G401.6 (cell line): ENCODE measurements at regions not wholly inside any gene's neighbourhood (a gene's known extent, or its start where the extent isn't known, plus 50 kb on each side); places are given as distances from the start of the nearest gene placed in this dataset.
"Not testable (repeated sequence)": the region's sequence is repeated elsewhere in the genome, so short reads cannot be mapped to it uniquely, and the experiment has no call there.

Experiments
- FAIRE-seq: peaks from 2 replicates; lab custom pipeline; 2012; peaks lifted over from hg19 to GRCh38; lab: Jason Lieb, UNC

DNA sequence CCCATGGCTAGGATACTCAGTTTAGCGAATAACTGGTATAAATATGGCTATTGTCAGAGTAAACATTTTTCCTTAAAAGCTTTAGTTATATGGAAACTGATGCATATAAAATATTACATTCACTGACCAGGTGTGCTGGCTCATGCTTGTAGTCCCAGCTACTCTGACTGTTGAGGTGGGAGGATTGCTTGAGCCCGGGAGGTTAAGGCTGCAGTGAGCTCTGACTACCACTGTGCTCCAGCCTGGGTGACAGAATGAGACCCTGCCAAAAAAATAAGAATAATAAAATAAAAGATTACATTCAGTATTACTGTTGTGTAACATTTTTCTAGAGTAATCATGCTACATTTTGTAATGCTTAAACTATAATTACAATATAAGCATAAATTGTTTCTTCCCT lies 350.4 kb upstream of the FSIP2 start:
- no peak for FAIRE-seq

DNA sequence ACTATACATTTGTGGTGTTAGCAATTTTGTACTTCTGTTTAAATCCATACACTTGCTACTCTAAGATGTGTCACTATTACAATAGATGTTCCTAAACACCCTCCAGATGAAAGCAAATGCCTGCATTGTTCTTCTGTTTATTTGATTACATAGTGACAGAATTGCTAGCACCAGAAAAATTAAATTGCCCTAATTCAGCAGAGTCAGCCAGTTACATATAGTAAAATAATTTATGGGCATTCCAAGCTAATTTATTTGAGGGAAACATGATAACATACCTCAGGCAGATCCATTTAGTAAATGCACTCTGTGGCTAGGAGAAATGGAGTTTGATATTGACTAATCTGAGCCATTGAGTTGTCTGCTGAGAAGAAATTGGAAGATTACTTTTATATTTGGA lies 347.1 kb upstream of the FSIP2 start:
- no peak for FAIRE-seq

DNA sequence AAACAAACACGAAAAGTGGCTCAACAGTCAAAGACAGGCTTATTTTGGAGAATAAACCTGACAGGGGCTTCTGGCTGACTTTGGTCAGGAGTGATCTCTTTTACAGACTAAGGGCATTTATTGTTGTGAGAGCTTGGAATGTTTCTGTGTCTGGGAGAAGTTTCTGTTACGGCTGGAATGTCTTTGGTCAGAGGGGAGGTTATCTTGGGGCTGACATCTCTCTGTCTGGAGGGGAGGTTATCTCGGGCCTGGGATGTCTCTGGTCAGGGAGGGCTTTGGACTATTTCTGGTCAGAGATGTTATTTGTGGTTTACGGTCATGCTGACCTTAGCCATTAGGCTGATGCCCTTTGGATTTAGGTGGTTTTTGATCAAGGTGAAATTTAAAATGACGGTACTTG lies 345.5 kb upstream of the FSIP2 start:
- FAIRE-seq, result no peak

DNA sequence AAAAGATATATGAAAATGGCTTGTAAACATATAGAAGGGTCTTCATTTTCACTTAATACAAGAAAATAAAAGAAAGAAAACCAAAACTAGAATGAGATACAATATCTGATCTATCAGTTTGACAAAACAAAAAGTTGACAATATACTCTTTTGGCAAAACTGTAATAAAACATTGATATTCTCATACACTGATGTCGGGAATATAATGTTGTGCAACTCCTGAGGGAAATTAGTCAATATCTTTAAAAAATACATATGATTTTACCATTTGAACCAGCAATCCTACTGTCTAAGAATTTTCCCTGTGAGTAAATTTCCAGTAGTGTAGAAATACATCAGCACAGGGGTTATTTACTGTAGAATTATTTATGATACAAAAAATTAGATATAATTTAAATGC lies 336.1 kb upstream of the FSIP2 start:
- peak; percentile 62 for FAIRE-seq

DNA sequence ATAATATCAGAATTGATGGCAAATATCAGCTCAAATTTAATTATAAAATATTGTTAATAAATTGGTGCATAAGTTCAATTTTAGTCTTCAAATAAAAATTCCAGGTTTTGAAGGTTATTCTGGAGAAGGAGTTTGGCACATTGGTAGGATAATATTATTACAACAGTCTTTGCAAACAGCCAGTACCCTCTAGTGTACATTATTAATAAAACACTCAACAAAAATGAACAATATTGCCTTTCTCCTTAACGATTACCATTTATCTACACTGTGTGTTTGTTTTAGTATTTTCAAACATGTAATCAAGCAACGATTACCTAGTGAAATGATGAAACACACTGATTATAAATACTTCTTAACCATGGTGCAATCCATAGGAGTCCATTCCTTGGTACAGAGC lies 334.0 kb upstream of the FSIP2 start:
- FAIRE-seq, result no peak

DNA sequence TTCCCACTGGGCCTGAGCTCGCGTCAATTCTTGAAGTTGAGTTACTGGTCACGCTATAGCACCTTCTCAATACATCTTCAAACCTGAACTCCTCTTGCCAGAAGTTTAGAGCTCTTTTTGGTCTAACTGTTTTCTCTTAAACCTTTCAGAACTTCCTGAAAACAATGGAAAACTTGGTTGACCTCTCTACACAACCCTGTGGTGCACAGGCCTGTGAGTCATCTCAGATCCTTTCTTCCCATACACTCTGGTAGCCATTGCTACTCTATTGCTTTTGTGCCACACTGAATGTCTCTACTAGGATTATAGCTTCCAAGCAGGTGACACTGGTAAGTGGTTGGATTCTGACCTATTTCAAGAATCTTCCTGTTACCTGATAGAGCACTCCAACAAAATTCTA lies 321.5 kb upstream of the FSIP2 start:
- FAIRE-seq, result no peak

DNA sequence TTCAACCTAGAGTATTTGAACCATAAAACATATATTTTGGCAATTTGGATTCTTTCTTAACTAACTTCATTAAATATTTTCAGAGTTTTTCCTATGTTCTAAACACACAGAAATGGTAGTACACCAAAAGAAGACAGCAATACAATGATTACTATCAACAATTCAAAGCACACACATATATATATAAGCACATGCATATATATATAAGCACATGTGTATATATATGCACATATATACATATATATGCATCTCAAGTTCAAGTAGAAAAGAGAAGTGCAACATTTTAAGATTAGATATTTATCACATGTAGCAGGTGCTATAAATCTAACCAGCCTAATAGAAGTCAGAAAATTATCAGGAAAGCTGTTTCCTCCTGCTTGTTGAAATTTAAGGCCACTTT lies 320.9 kb upstream of the FSIP2 start:
- FAIRE-seq, result no peak

DNA sequence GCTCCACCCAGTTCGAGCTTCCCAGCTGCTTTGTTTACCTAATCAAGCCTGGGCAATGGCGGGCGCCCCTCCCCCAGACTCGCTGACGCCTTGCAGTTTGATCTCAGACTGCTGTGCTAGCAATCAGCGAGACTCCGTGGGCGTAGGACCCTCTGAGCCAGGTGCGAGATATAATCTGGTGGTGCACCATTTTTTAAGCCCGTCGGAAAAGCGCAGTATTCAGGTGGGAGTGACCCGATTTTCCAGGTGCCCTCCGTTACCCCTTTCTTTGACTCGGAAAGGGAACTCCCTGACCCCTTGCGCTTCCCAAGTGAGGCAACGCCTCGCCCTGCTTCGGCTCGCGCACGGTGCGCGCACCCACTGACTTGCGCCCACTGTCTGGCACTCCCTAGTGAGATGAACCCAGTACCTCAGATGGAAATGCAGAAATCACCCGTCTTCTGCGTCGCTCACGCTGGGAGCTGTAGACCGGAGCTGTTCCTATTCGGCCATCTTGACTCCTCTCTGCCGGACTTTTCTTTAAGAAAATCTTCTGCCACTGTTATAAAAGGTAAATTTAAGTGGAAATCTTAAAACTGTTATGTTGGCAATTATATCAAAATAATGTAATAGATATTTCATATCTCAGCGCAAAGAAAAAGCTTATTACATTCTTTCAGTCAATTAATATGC lies 313.5 kb upstream of the FSIP2 start:
- not testable (repeated sequence) for FAIRE-seq

DNA sequence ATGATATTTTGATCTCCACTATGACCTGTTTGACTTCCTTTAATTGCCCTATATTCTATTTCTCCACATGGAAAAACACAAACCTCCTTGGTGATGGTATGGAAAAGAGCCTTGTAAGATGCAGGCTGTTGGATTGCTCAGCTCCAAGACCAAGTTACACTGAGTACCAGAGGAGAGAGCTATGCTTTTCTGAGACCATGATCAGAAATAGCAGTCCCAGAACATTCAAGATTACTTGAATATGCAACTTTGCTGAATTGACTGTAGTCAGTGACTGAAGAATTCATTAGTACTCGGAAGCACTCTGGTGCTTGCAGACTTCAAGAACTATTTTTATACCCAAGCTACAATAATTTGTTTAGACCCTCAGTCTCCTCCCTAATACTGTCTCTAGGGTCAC lies 310.6 kb upstream of the FSIP2 start:
- no peak for FAIRE-seq

DNA sequence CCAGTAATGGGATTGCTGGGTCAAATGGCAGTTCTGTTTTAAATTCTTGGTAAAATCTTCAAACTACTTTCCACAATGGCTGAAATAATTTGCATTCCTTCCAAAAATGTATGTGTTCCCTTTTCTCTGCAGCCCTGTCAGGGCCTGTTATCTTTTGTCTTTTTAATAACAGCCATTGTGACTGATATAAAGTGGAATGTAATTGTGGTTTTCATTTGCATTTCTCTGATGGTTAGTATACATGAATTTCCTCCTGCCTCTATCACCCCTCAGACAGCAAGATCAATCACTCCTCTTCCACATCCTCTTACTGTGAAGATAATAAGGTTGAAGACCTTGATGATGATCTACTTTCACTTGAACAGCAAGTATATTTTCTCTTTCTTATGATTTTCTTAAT lies 304.8 kb upstream of the FSIP2 start:
- no peak for FAIRE-seq

DNA sequence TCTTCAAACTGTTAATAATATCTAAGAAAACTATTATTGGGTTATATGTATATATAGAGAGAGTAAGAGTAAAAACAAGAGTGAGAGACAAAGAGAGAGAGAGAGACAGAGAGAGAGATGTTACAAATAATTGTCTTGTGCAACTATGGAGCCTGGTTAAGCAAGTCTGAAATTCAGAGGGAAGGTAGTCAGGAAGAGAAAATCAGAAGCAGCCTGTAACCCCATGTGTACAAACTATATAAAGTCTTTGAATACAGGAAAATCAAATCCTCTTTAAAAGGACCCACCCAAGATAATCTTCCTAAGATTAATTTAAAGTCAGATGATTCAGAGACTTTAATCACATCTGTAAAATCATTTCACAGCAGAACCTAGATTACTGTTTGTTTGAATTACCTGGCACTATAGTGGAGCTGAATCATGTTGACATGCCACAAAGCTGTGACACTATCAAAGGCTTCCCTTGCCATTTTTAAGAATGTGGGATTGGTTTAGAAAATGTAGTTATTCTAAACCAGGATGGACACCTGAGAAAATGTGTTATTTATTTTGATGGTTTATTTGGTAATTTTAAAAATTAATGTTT lies 301.7 kb upstream of the FSIP2 start:
- FAIRE-seq, result no peak

DNA sequence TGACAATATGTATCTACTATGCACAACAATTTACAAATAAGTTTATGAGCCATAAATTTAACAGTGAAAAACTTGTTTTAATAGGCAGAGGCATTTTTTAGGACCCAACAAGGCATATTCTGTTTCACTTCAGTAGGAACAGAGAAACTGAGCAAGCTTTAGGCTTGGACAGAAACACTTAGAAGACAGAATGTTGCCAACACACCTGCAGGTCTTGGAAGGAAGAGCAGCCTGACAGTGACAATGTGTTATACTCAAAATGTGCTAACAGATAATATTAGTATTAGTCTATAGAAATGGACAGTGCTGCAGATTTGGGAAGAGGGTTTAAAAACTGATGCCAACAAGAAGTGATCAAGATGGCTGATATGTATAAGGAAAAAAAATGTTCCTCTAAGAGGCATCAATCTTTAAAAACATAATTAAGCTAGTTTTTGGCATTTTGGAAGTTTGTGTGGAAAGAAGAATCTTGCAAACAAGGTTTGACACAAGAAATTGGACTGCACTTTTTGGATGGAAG lies 297.1 kb upstream of the FSIP2 start:
- FAIRE-seq, result no peak

DNA sequence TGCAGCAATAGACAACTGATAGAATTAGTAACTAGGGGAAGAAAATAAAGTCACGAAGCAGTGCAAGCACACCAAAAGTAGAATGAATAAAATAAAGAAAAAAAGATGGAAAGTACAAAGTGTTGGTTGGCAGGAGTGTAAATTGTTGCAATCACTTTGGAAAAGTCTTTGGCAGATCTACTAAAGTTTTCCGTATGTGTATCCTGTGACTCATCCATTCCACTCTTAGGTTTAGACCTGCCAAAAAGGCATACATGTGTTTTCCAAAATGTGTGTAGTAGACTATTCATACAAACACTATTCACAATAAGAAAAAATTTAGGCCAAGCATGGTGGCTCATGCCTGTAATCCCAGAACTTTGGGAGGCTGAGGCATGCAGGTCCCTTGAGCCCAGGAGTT lies 282.1 kb upstream of the FSIP2 start:
- no peak for FAIRE-seq

DNA sequence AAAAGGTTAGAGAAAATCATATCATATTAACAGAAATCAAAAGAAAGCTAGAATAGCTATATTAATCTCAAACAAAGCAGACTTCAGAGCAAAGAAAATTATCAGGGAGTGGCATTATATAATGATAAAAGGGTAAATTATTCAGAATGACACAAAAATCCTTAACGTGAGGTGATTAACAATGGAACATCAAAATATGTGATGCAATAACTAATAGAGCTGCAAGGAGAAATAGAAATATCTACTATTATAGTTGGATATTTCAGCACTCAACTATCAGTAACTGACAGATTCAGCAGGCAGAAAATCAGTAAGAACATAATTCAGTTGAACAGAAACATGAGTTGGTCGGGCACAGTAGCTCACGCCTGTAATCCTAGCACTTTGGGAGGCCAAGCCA lies 275.1 kb upstream of the FSIP2 start:
- no peak for FAIRE-seq

DNA sequence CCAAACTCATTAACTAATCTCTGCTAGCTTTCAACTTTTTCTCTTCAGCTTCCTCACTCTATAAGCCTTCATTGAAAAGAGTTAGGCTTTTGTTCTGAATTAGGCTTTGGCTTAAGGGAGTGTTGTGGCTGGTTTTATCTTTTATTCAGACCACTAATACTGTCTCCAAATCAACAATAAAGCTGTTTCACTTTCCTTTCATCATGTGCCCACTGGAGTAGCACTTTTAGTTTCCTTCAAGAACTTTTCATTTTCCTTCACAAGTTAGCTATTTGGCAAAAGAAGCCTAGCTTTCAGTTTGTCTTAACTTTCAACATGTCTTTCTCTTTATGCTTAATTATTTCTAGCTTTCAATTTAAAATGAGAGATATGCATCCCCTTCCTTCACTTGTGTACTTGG lies 271.7 kb upstream of the FSIP2 start:
- FAIRE-seq, result no peak

DNA sequence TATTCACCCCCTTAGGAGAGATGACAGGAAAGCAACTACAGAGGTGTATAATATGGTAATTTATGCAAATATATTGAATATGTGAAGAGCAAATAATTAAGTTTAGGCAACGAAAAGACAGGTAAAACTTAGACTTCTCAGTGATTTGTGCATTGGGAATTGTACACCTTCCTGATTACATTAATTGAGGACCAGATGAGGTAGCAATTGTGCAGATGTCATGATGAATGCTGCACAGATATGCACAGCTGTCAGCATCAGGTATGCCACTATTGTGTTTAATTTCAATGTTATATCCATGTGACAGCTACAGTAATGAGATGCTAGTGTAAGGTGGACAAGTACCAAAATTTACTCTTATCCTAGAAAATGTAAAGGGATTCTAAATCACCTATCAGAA lies 267.2 kb upstream of the FSIP2 start:
- FAIRE-seq, result no peak

DNA sequence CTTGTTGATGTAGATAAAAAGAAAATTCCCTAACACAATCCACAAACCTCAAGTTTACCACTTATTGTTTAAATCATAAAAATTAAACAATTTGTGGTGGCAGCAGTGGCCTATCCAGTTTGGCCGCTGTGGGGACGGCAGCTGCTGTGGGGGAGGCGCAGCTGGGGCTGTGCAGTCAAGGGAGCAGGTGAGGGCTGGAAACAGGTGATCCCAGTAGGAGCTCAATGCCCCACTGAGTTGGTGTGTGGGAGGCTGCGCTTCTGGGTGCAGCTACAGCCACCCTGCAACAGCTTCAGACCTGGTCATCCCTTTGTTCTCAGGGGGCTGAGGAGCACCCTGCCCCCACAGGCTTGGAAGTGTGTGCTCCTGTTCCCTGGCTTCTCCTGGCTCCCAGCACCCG lies 266.0 kb upstream of the FSIP2 start:
- FAIRE-seq, result no peak

DNA sequence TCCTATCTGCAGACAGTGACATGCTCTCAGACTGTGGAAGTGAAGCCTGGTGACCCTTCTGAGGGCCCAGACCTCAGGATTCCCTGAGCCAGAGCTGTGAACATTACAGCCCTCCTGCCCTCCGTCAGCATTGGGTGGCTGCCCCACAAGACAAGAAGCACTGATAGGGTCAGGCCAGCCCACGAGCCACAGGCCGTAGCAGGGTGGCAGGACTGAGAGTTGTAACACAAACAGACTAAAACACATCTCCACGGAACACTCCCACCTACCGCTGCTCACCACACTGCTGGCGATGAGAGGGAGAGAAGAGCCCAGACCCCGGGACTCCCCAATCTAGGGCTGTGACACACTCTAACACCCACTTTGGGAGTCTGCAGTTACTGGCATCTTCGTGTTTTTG lies 264.8 kb upstream of the FSIP2 start:
- FAIRE-seq, result no peak

DNA sequence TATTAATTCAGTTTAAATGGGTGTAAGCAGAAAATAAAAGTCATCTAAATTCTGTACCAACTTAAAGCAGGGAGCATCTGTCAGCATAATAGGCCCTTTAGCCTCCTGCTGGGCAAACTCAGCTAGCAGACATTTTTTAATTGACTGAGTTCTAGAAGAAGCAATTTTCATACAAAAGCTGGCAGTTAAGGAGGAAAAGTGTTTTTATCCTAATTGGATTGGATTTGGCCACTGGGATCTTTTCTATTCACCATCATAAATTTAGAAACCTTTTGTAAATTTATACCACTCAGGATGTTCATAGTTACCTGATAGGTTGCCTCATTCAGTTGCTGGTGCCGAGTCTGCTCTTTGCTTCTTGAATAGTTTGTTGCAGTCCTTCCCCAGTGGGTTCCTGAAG lies 262.7 kb upstream of the FSIP2 start:
- no peak for FAIRE-seq

DNA sequence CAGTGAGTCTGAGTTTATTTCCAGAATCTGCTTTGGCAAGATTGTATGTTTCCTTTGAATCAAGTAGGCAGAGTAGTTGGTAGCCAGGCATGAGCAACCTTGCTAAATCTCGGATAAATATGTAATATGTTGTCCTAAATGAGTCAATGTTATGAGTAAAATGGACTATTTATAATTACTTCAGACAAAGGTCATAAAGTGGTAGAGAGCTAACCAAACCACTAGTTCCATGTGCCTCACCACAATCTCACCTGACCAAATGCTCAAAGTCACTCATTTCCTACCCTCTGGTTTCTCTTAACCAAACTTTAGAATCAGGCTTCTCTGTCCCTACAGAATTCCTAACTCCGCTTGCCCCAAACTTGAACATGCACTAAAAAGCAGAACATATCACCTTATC lies 261.2 kb upstream of the FSIP2 start:
- FAIRE-seq, result no peak

DNA sequence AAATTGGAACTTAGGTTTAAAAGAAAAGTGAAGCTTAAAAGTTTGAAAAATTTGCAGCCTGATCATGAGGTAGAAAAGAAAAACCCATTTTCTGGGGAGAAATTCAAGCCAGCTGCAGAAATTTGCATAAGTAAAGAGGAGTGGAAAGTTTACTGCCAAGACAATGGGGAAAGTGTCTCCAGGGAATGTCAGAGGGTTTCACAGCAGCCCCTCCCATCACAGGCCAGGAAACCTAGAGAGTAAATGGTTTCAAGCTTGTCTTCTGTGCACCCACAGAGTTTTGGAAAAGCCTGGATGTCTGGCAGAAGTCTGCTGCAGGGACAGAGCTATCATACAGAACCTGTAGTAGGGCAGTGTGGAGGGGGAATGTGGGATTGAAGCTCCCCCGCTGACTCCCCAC lies 254.0 kb upstream of the FSIP2 start:
- FAIRE-seq, result no peak

DNA sequence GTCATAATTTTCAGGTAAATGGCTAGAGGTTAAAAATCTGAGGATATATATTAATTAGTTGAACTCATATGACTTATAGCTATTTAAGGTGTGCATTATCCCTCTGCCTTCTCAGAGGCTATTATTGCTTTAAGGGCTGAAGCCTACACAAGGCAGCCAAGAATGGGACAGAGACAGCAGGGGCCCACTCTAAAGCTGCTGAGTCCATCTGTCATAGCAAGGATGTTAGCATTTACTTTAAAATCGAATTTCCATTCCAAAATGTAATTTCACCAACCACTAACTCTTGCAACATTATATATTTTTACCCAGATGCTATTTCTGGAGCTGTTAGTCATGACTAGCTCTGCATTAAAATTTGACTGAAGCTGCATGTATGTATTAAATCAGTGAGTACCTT lies 236.3 kb upstream of the FSIP2 start:
- no peak for FAIRE-seq

DNA sequence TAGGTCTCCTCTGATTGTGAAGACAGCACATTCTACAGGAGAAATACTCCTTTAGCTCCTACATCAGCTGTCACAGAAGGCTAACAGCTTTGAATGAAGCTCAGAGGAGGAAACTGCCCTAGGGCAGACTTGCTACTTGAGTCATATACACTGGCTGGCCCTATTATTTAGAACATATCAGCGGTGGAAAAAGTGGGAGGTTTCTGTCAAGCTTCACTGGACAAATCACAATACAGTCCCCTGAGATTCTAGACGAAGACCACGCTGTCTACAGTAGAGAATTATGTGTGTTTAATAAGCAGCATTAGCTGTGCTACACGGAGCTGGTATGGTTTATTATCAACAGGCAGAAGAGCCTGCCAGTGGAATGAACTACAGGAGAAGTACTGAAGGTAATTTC lies 230.9 kb upstream of the FSIP2 start:
- FAIRE-seq, result no peak

DNA sequence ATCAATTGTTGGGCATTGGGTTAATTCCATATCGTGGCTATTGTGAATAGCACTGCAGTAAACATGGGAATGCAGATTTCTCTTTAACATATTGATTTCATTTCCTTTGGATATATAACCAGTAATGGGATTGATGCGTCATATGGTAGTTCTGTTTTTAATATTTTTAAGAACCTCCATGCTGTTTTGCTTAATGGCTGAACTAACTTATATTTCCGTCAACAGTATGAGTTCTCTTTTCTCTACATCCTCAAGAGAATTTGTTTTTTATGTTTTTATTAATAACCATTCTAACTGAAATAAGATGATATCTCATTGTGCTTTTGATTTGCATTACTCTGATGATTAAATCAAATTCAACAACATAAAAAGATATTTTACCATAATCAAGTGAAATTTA lies 228.5 kb upstream of the FSIP2 start:
- FAIRE-seq, result no peak

DNA sequence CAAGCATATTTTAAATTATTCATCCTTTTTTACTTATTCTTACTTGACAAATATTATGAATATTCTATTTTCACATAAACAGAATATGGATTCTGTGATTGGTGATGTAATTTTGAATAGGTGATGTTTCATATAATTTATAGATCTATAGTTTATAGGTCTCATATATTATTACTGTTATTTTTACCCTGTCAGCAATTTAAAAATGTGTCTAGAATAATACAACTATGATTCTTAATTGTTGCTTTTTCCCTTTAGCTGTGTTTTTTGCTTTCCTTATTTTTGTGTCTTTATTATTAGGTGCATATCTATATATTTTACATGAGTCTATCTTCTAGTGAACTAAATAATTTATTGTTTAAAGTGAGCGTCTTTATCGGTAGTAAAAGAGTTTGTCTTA lies 226.7 kb upstream of the FSIP2 start:
- FAIRE-seq, result no peak
